ENCODE measurements at regions not wholly inside any gene's neighbourhood (a gene's known extent, or its start where the extent isn't known, plus 50 kb on each side); places are given as distances from the start of the nearest gene placed in this dataset.

DNA sequence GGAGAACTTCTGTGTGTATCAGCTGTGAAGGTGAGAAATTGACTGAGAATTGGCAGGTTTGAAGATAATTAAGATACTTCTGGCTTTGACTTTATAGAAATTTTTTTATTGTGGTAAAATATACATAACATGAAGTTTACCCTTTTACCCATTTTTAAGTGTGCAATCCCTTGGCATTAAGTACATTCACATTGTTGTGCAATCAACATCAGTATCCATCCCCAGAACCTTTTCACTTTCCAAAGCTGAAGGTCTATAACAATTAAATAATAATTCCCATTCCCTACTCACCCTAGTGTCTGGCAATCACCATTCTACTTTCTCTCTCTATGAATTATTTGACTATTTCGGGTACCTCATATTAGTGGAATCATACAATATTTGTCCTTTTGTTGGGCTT is 69.9 kb downstream of the ACTBL2 start:
- Histone ChIP-seq H3K27ac (no peak overlapping the region), H3K9me3 (no peaks in the 10 kb centered on the region), H3K36me3 (no peaks in the 10 kb centered on the region), H3K27me3 (no peaks in the 10 kb centered on the region), H3K4me1 (peaks cover 24 to 40% of the 10 kb centered on the region in 2 donors), H3K4me3 (replicated peaks in 1 of 3) (no peak overlapping the region)
- TF ChIP-seq CTCF (IDR thresholded peaks at IDR 0.05) (no peak), POLR2A (IDR thresholded peaks at IDR 0.05) (no peak)
- DNase-seq = no peak
- 93 to 96% methylated on average over 1 of the region's 1 CpG for WGBS, 2 donors
- intact Hi-C loops (cut with DNase I) = no loop called here

DNA sequence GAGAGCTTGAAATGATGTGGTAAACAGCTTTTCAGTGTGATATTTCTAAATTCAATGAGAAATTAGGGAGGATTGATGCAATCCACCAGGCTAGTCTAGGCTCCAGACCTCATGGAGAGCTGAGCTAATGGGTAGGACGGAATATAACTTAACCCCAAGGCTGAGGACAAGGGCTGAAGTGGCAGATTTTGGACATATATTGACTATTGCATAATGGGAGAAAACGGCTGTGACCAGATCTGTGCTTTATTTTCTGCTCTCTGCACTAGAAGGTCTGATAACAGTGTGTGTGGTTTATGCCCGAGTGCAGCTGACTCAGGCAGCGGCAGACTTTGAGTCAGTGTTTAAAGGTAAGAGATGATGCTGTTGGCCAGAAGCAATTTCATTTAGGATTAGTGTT is 70.6 kb downstream of the ACTBL2 start:
- TF ChIP-seq POLR2A (IDR thresholded peaks at IDR 0.05) (no peak), CTCF (IDR thresholded peaks at IDR 0.05) (no peak)
- no peaks in the 10 kb centered on the region for H3K36me3 ChIP-seq
- H3K4me3 ChIP-seq (replicated peaks in 1 of 3) = no peak overlapping the region
- DNase-seq = no peak
- no peaks in the 10 kb centered on the region for H3K9me3 ChIP-seq
- intact Hi-C loops (cut with DNase I) = no loop called here
- WGBS, 2 donors = 81 to 87% methylated on average over 4 of the region's 4 CpGs
- no peak overlapping the region for H3K27ac ChIP-seq
- no peaks in the 10 kb centered on the region for H3K27me3 ChIP-seq
- peaks cover 30 to 40% of the 10 kb centered on the region in 2 donors for H3K4me1 ChIP-seq

DNA sequence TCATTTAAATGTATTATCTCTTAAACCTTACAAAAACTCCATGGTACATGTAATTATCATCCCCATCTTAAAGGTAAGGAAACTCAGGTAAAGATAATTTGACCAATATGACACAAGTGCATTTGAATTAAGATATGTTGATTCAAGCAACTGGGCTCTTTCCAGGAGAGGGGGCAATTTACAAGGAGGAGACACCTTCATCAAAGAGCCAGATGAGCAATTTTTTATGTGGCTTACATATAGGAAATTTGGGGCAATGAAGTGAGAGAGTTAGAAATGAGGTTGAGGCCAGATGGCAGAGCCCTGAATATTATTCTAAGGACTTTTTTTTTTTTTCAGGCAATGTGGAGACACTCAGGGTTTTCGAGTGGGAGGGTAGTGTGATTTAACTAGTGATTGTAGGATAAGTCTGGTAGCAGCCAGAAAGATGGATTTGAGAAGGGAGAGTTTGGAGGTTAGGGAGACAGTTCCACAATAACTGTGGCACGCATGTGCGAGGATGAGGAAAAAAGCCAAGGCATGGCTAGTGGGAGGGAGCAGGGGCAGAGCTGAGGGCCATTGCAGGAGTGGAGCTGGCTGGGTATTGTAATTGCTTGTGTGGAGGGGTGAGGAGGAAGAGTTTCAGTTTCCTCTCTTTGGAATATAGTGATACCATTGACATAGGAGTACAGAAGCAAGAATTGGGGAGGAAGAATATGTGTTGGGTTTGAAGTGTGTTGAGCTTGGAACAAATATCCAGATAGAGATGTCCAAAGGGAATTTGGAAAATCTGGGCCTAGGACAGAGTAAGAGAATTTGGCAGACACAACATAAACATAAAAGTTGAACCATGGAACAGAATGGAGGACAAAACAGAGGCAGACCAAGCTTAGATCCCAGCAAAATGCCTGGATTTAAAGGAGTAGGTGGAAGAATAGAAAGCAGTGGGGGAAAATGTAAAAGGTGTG is 72.0 kb downstream of the ACTBL2 start:
- Histone ChIP-seq H3K4me3 (replicated peaks in 1 of 3) (no peak overlapping the region), H3K27ac (peak overlapping the region in 1 of 3 donors; percentile 96), H3K4me1 (peaks cover 43 to 45% of the 10 kb centered on the region in 2 donors), H3K27me3 (no peaks in the 10 kb centered on the region), H3K36me3 (no peaks in the 10 kb centered on the region), H3K9me3 (no peaks in the 10 kb centered on the region)
- intact Hi-C loops (cut with DNase I) = no loop called here
- no peak for DNase-seq
- WGBS, 2 donors = 65 to 87% methylated on average over 3 of the region's 3 CpGs
- TF ChIP-seq CTCF (IDR thresholded peaks at IDR 0.05) (no peak), POLR2A (IDR thresholded peaks at IDR 0.05) (no peak)

DNA sequence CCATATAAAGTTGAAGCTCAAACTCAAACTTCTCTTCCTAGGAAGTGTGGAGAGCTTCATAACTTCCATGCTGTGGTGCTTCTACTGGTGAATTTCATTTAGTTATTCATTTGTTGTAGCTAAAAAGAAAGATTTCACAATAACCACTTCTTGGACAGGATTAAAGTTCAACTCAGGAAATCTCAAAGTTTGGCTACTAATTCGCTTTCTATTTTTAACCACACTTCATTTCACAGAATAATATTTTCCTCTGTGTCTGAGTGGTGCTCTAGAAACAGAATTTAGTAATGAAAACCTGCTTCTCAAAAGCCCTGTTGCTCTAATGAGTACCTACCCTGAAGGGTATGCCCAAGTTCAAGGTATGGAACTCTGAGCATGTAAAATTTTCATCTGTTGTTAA is 73.9 kb downstream of the ACTBL2 start:
- Histone ChIP-seq H3K27ac (peak overlapping the region; percentile 80 to 96 (median 81)), H3K36me3 (no peaks in the 10 kb centered on the region), H3K4me3 (replicated peaks in 1 of 3) (no peak overlapping the region), H3K27me3 (no peaks in the 10 kb centered on the region), H3K4me1 (peaks cover 46 to 51% of the 10 kb centered on the region in 2 donors), H3K9me3 (no peaks in the 10 kb centered on the region)
- 10 to 28% methylated on average over 1 of the region's 1 CpG for WGBS, 2 donors
- intact Hi-C loops (cut with DNase I) = no loop called here
- DNase-seq = no peak
- TF ChIP-seq CTCF (IDR thresholded peaks at IDR 0.05) = peak in 1 of 6 experiments; percentile 28
- TF ChIP-seq POLR2A (IDR thresholded peaks at IDR 0.05) = no peak

- H3K27ac ChIP-seq = peak overlapping the region; percentile 80 to 96 (median 81)
- no peaks in the 10 kb centered on the region for H3K9me3 ChIP-seq
- no peaks in the 10 kb centered on the region for H3K27me3 ChIP-seq
- DNase-seq = no peak
- TF ChIP-seq CTCF (IDR thresholded peaks at IDR 0.05) (no peak), POLR2A (IDR thresholded peaks at IDR 0.05) (no peak)
- 69 to 75% methylated on average over 5 of the region's 5 CpGs for WGBS, 2 donors
- peaks cover 46 to 51% of the 10 kb centered on the region in 2 donors for H3K4me1 ChIP-seq
- no peak overlapping the region for H3K4me3 ChIP-seq (replicated peaks in 1 of 3)
- no peaks in the 10 kb centered on the region for H3K36me3 ChIP-seq
- intact Hi-C loops (cut with DNase I) = no loop called here
These were observed 74.3 kb downstream of the ACTBL2 start for GRCh38 chr5:57408285-57408684.
